GM10248 (cell line): ENCODE measurements at regions not wholly inside any gene's neighbourhood (a gene's known extent, or its start where the extent isn't known, plus 50 kb on each side); places are given as distances from the start of the nearest gene placed in this dataset.

Experiments
- CTCF ChIA-PET: fragments of 300-600 bp; sonication (Branson Sonifier 250); formaldehyde crosslinking; extraction: SDS; loops from one replicate; lab custom pipeline; 2021; ENCODE audit warnings: antibody characterized with exemption; lab: Yijun Ruan, JAX
- POLR2A ChIA-PET: fragments of 350-650 bp; sonication (Branson Sonifier 250); formaldehyde crosslinking; extraction: SDS; loops from one replicate; lab custom pipeline; 2020; ENCODE audit warnings: antibody characterized with exemption; lab: Yijun Ruan, JAX
- DNase-seq: peaks from one replicate; pipeline ENCODE4 v3.0.0; 2012; ENCODE audit errors: extremely low spot score
- CTCF ChIP-seq: IDR thresholded peaks from 2 replicates; pipeline ENCODE4 v1.5.1; 2012; ENCODE audit warnings: mild to moderate bottlenecking, low read depth; ENCODE audit errors: extremely low read depth, missing control alignments, control extremely low read depth

DNA sequence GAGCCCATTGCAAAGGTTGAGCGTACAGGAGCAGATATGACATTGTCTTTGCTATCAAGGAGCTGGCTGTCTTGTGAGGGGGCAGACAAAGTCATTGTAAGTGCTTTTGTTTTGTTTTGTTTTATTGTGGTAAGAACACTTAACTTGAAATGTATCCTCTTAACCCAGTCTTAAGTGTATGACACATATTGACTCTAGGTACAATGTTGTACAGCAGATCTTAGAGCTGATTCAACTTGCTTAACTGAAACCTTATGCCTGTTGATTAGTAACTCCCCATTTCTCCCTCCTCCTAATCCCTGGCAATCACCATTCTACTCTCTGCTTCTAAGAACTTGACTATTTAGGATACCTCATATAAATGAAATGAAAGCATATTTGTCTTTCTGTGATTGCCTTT lies 429.0 kb downstream of the BMP2 start:
- POLR2A ChIA-PET = no interaction called here
- TF ChIP-seq CTCF = no peak
- DNase-seq = no peak

DNA sequence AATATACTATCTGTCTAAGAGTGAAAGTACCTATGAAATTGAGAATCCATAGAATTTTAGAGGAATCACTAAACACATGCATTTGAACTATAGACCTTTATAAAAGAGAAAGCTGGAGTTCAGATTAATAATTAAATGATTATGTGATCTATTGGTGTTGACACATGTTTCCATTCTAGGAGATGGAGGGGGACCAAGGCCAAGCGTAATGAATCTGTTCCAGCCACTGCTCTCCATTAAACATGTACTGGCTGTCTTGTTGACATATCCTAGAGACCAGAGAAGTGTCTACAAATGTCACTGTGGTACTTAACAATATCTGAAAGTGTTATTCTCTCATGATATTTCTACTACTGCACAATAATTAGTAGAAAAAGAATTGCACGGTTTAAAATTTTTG lies 432.4 kb downstream of the BMP2 start:
- ChIA-PET CTCF (interaction anchor here (1.1 kb wide), 1 partner anchor 86 kb away, joined by 4 read pairs; no protein-coding TSS in a partner anchor), POLR2A (no interaction called here)
- no peak for TF ChIP-seq CTCF
- DNase-seq = no peak

More for the DNA sequence above, 429.0 kb downstream of the BMP2 start:
- CTCF ChIA-PET = no interaction called here

- no peak for TF ChIP-seq CTCF
- ChIA-PET CTCF (interaction anchor here (1.2 to 1.4 kb wide), 2 partner anchors 11 to 13 kb away, joined by 3 to 4 read pairs; no protein-coding TSS in a partner anchor), POLR2A (no interaction called here)
- no peak for DNase-seq
These were observed 439.8 kb downstream of the BMP2 start for GRCh38 chr20:7207186-7207798.

GRCh38 chr20:7210910-7211309 lies 443.4 kb downstream of the BMP2 start:
- CTCF ChIA-PET = no interaction called here
- DNase-seq = no peak
- POLR2A ChIA-PET = no interaction called here
- TF ChIP-seq CTCF = no peak

DNA sequence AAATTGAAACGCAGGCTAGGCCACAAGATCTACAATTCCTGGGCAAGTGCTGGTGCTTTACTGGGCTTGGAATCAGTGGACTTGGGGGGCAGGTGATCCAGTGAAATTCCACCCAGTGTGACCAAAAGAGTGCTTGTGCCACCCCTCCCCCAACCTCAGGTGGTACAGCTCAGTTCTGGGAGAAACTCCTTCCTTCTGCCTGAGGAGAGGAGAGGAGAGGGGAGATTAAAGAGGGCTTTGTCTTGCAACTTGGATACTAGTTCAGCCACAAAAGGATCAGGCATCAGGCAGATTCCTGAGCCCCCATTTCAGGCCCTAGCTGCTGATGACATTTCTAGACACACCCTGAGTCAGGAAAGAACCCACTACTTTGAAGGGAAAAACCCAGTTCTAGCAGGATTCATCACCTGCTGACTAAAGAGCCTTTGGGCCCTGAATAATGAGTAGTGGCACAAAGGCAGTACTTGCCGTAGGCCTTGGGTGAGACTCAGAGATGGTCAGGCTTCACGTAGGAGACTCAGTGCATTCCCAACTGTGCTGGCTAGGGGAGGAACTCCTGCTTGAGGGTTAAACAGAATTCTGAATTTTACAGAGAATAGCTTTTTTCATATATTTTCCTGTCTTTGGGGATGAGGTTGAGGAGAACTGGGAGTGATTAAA lies 446.7 kb downstream of the BMP2 start:
- ChIA-PET CTCF (interaction anchor here (1.6 kb wide), 1 partner anchor 15 kb away, joined by 4 read pairs; no protein-coding TSS in a partner anchor), POLR2A (no interaction called here)
- no peak for DNase-seq
- no peak for TF ChIP-seq CTCF

- ChIA-PET CTCF (interaction anchor here (0.7 to 1.3 kb wide), 4 partner anchors 10 to 69 kb away, joined by 3 read pairs; no protein-coding TSS in a partner anchor), POLR2A (no interaction called here)
- no peak for DNase-seq
- no peak for TF ChIP-seq CTCF
These were observed 450.1 kb downstream of the BMP2 start for GRCh38 chr20:7217606-7218005.
